Body of pancreas (tissue), 4 donors: ENCODE measurements at regions not wholly inside any gene's neighbourhood (a gene's known extent, or its start where the extent isn't known, plus 50 kb on each side); places are given as distances from the start of the nearest gene placed in this dataset.

Experiments used
- ATAC-seq: fragments of 150-250 bp; one replicate; pipeline ENCODE4 v1.9.1; 2016
- DNase-seq, 4 donors: peaks; one replicate each; pipeline ENCODE4 v3.0.0-alpha.2; 2019
- H3K27ac ChIP-seq, 4 donors: fragments of 200-600 bp; sonication (generic); 1 replicate in 3 of 4; 2 replicates in 1 of 4; pipeline versions ENCODE4 v1.5.1 to v1.6.1; 2016 to 2019; ENCODE audit warnings: mild to moderate bottlenecking in 1 of 4, mixed read lengths in 1 of 4, moderate library complexity in 1 of 4
- H3K27me3 ChIP-seq, 2 donors: fragments of 200-600 bp; sonication (generic); one replicate each; pipeline ENCODE4 v1.6.0; 2016; ENCODE audit warnings: mild to moderate bottlenecking in 1 of 2
- H3K36me3 ChIP-seq, 2 donors: fragments of 200-600 bp; sonication (generic); replicated peaks in 1 of 2; 2 replicates each; pipeline ENCODE4 v1.5.1; 2016; ENCODE audit warnings: low read depth in 2 of 2; ENCODE audit not compliant: insufficient read depth in 1 of 2
- H3K4me1 ChIP-seq: fragments of 200-600 bp; sonication (generic); one replicate; pipeline ENCODE4 v1.6.0; 2016
- H3K4me3 ChIP-seq, 2 donors: fragments of 200-600 bp; sonication (generic); 1 replicate in 1 of 2; 2 replicates in 1 of 2; pipeline ENCODE4 v1.5.1; 2016 to 2019
- H3K9me3 ChIP-seq, 3 donors: fragments of 200-600 bp; sonication (generic); 1 replicate in 2 of 3; 2 replicates in 1 of 3; pipeline ENCODE4 v1.5.1; 2016
- POLR2A ChIP-seq, 3 donors: fragments of 450-650 bp; IDR thresholded peaks; one replicate each; pipeline ENCODE4 v1.6.1; 2016; ENCODE audit warnings: antibody characterized with exemption in 3 of 3, mild to moderate bottlenecking in 2 of 3
- WGBS, 2 donors: methylation state at CpG; one replicate each; pipeline ENCODE4 v1.1.5; 2017; 5-methylcytosine and 5-hydroxymethylcytosine counted together
- intact Hi-C: fragments of 100-400 bp; cut with DNase I; formaldehyde crosslinking; loops from one replicate; pipeline ENCODE4 v1.15.1; 2023
- TF ChIP-seq, protein P1 (sequence below), 7 experiments: fragments of 450-650 bp in 4 of 7; fragments of 200-600 bp in 3 of 7; sonication (generic) in 3 of 7; IDR thresholded peaks; one replicate each; pipeline ENCODE4 v1.5.1; 2016 to 2019; ENCODE audit warnings: antibody characterized with exemption in 7 of 7

DNA sequence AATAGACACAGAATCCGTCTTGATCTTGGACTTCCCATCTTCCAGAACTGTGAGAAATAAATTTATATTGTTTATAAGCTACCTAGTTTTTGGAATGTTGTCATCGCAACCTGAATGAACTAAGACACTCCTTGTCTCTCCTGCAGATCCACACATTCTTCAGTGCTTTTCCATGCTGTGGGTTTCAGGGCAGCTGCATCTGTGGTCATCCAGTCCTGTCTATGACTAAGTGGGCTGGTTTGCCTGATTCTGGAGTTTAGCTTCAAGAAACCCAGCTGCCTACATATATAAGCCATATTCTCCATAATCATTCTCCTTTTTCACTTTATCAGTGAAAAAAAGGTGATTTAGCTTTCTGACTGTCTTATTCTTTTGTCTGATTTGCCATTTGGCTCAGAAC lies 170.3 kb upstream of the KIT start:
- Histone ChIP-seq H3K36me3 (no peaks in the 10 kb centered on the region), H3K27me3 (no peaks in the 10 kb centered on the region), H3K27ac (no peak overlapping the region), H3K4me3 (no peak overlapping the region), H3K9me3 (no peaks in the 10 kb centered on the region), H3K4me1 (no peaks in the 10 kb centered on the region)
- intact Hi-C loops = no loop called here
- no peak for TF ChIP-seq POLR2A (IDR thresholded peaks at IDR 0.05)
- TF ChIP-seq, protein P1, sequence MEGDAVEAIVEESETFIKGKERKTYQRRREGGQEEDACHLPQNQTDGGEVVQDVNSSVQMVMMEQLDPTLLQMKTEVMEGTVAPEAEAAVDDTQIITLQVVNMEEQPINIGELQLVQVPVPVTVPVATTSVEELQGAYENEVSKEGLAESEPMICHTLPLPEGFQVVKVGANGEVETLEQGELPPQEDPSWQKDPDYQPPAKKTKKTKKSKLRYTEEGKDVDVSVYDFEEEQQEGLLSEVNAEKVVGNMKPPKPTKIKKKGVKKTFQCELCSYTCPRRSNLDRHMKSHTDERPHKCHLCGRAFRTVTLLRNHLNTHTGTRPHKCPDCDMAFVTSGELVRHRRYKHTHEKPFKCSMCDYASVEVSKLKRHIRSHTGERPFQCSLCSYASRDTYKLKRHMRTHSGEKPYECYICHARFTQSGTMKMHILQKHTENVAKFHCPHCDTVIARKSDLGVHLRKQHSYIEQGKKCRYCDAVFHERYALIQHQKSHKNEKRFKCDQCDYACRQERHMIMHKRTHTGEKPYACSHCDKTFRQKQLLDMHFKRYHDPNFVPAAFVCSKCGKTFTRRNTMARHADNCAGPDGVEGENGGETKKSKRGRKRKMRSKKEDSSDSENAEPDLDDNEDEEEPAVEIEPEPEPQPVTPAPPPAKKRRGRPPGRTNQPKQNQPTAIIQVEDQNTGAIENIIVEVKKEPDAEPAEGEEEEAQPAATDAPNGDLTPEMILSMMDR (IDR thresholded peaks at IDR 0.05) = no peak
- ATAC-seq (no peak), DNase-seq (no peak)
- 81% methylated on average over 2 of the region's 2 CpGs for WGBS, 2 donors

DNA sequence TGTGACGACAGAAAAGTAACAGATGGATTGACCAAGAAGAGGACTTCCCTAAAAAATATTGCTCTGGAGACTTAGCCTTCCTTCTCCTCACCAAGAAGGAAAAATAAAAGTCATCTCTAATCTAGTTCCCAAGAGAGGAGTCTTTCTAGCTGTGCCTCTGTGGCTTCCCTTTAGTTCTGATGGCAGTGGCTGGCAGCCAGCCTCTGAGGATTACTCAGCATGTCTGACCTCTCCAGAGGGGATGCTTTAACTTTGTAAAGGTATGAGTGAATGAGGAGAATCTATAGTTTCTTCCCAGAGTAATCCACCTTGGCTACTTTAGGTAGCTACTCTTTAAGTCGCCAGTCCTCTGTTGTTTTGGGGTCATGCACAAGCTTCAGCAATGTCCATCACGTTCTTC lies 163.9 kb upstream of the KIT start:
- 42 to 57% methylated on average over 3 of the region's 3 CpGs for WGBS, 2 donors

GRCh38 chr4:54495091-54495490 lies 162.7 kb upstream of the KIT start:
- ATAC-seq (no peak), DNase-seq (no peak)
- 71 to 78% methylated on average over 7 of the region's 7 CpGs for WGBS, 2 donors
- Histone ChIP-seq H3K27ac (no peak overlapping the region), H3K36me3 (no peaks in the 10 kb centered on the region), H3K4me1 (no peaks in the 10 kb centered on the region), H3K9me3 (no peaks in the 10 kb centered on the region), H3K27me3 (no peaks in the 10 kb centered on the region), H3K4me3 (no peak overlapping the region)
- intact Hi-C loops = no loop called here
- no peak for TF ChIP-seq POLR2A (IDR thresholded peaks at IDR 0.05)
- TF ChIP-seq, protein P1 (IDR thresholded peaks at IDR 0.05) = no peak

More for the DNA sequence above, 163.9 kb upstream of the KIT start:
- no peak for DNase-seq
- H3K27me3 ChIP-seq = no peaks in the 10 kb centered on the region
- no peak for TF ChIP-seq POLR2A (IDR thresholded peaks at IDR 0.05)
- TF ChIP-seq, protein P1 (IDR thresholded peaks at IDR 0.05) = no peak
- no peak overlapping the region for H3K27ac ChIP-seq
- H3K36me3 ChIP-seq = no peaks in the 10 kb centered on the region
- no peak for ATAC-seq
- H3K9me3 ChIP-seq = no peaks in the 10 kb centered on the region
- intact Hi-C loops = no loop called here
- H3K4me1 ChIP-seq = no peaks in the 10 kb centered on the region
- H3K4me3 ChIP-seq = no peak overlapping the region

GRCh38 chr4:54495641-54496040 lies 162.1 kb upstream of the KIT start:
- ATAC-seq = no peak
- no peaks in the 10 kb centered on the region for H3K4me1 ChIP-seq
- H3K36me3 ChIP-seq = no peaks in the 10 kb centered on the region
- WGBS, 2 donors = 71 to 75% methylated on average over 3 of the region's 3 CpGs
- H3K4me3 ChIP-seq = no peak overlapping the region
- no peaks in the 10 kb centered on the region for H3K27me3 ChIP-seq
- no peak for DNase-seq
- intact Hi-C loops = no loop called here
- TF ChIP-seq, protein P1 (IDR thresholded peaks at IDR 0.05) = no peak
- TF ChIP-seq POLR2A (IDR thresholded peaks at IDR 0.05) = no peak
- H3K9me3 ChIP-seq = no peaks in the 10 kb centered on the region
- no peak overlapping the region for H3K27ac ChIP-seq

GRCh38 chr4:54496412-54496811 lies 161.3 kb upstream of the KIT start:
- DNase-seq (no peak), ATAC-seq (no peak)
- Histone ChIP-seq H3K4me1 (no peaks in the 10 kb centered on the region), H3K4me3 (no peak overlapping the region), H3K36me3 (no peaks in the 10 kb centered on the region), H3K27ac (no peak overlapping the region), H3K27me3 (no peaks in the 10 kb centered on the region), H3K9me3 (no peaks in the 10 kb centered on the region)
- TF ChIP-seq, protein P1 (IDR thresholded peaks at IDR 0.05) = no peak
- TF ChIP-seq POLR2A (IDR thresholded peaks at IDR 0.05) = no peak
- WGBS, 2 donors = 44 to 56% methylated on average over 5 of the region's 5 CpGs
- intact Hi-C loops = no loop called here
